Neural progenitor cell (in vitro differentiated cells): ENCODE measurements at regions not wholly inside any gene's neighbourhood (a gene's known extent, or its start where the extent isn't known, plus 50 kb on each side); places are given as distances from the start of the nearest gene placed in this dataset.

ENCODE experiments used
- DNase-seq: peaks from one replicate; pipeline ENCODE4 v3.0.0-alpha.2; 2016; ENCODE audit warnings: low spot score
- H2AFZ ChIP-seq: fragments of 200-600 bp; sonication (generic); replicated peaks from 2 replicates; pipeline ENCODE4 v1.6.1; 2016; ENCODE audit warnings: antibody characterized with exemption
- H3F3A ChIP-seq: fragments of 200-600 bp; sonication (generic); 2 replicates; pipeline ENCODE4 v1.6.1; 2016; ENCODE audit warnings: antibody characterized with exemption, low read depth
- H3K27ac ChIP-seq: fragments of 200-600 bp; sonication (generic); 2 replicates; pipeline ENCODE4 v1.5.1; 2016; ENCODE audit warnings: mild to moderate bottlenecking
- H3K27me3 ChIP-seq: fragments of 200-600 bp; sonication (generic); 2 replicates; pipeline ENCODE4 v1.6.1; 2016; ENCODE audit warnings: mild to moderate bottlenecking, moderate library complexity
- H3K36me3 ChIP-seq: fragments of 200-600 bp; sonication (generic); 2 replicates; pipeline ENCODE4 v1.5.1; 2016
- H3K4me1 ChIP-seq: fragments of 200-600 bp; sonication (generic); 2 replicates; pipeline ENCODE4 v1.6.1; 2016; ENCODE audit warnings: mixed run types
- H3K4me2 ChIP-seq: fragments of 200-600 bp; sonication (generic); 2 replicates; pipeline ENCODE4 v1.6.1; 2016
- H3K4me3 ChIP-seq: fragments of 200-600 bp; sonication (generic); 2 replicates; pipeline ENCODE4 v1.5.1; 2016
- H3K79me2 ChIP-seq: fragments of 200-600 bp; sonication (generic); 2 replicates; pipeline ENCODE4 v1.6.1; 2016; ENCODE audit warnings: low read depth
- H3K9ac ChIP-seq: fragments of 200-600 bp; sonication (generic); 2 replicates; pipeline ENCODE4 v1.6.1; 2016
- H3K9me3 ChIP-seq: fragments of 200-600 bp; sonication (generic); 2 replicates; pipeline ENCODE4 v1.5.1; 2016; ENCODE audit warnings: low read depth
- H4K20me1 ChIP-seq: fragments of 200-600 bp; sonication (generic); 2 replicates; pipeline ENCODE4 v1.6.1; 2016; ENCODE audit warnings: low read depth
- H3K27ac Mint-ChIP-seq: 3 replicates; pipeline ENCODE4 v1.8.0; 2021; ENCODE audit warnings: mixed read lengths
- H3K27me3 Mint-ChIP-seq: 2 replicates; pipeline ENCODE4 v1.8.0; 2022; ENCODE audit warnings: low read depth, mild to moderate bottlenecking, inconsistent platforms, moderate library complexity, mixed read lengths; ENCODE audit not compliant: insufficient read depth
- H3K36me3 Mint-ChIP-seq: 3 replicates; pipeline ENCODE4 v1.8.0; 2021; ENCODE audit warnings: mixed read lengths
- H3K4me1 Mint-ChIP-seq: 3 replicates; pipeline ENCODE4 v1.8.0; 2021; ENCODE audit warnings: mixed read lengths
- H3K4me3 Mint-ChIP-seq: 3 replicates; pipeline ENCODE4 v1.8.0; 2021; ENCODE audit warnings: mild to moderate bottlenecking, moderate library complexity, mixed read lengths
- H3K9me3 Mint-ChIP-seq: 3 replicates; pipeline ENCODE4 v1.8.0; 2020; ENCODE audit warnings: mixed read lengths
- EZH2 ChIP-seq: fragments of 200-600 bp; sonication (generic); IDR thresholded peaks from 2 replicates; pipeline ENCODE4 v1.6.1; 2017; ENCODE audit warnings: antibody characterized with exemption, mild to moderate bottlenecking, moderate library complexity
- EZH2phosphoT487 ChIP-seq: fragments of 200-600 bp; sonication (generic); IDR thresholded peaks from 2 replicates; pipeline ENCODE4 v1.6.1; 2017; ENCODE audit warnings: antibody characterized with exemption
- TF ChIP-seq, protein P1 (sequence below): fragments of 200-600 bp; sonication (generic); IDR thresholded peaks from 2 replicates; pipeline ENCODE4 v1.5.1; 2017; ENCODE audit warnings: antibody characterized with exemption, mild to moderate bottlenecking

DNA sequence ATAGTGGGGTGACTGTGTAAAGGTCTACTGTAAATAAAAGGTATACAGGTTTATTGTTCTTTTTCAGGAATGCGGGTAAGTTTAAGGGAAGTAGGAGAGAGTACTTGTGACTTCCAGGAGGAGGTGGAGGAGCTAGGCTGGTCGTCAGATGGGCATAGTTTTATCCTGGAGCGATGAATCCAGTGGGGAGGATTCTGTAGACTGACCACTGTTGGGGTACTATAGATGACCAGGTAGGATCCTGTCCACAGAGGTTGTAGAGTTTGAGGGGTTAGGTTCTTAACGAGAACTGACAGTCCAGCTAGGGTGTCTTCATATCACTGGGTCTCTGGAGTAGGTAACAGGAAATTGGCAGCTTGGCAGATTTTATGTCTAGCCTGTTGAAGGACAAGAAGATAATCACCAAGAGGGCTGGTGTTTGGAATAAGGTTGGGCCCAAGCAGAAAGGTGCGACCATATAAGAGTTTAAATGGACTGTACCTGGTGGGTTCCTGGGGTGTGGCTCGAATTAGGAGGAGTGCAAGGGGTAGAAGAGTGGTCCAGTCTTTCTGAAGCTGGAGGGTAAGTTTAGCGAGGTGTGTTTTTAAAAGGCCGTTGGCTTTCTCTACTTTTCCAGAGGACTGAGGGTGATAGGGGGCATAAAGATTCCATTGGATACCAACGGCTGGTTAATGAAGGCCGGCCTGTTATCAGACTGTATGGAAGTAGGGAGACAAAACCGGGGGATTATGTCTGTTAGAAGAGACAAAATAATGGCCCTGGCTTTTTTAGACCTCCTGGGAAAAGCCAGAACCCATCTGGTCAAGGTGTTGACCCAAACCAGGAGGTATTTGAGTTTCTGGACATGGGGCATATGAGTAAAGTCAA is 751.3 kb upstream of the ADGRB3 start:
- TF ChIP-seq, protein P1, sequence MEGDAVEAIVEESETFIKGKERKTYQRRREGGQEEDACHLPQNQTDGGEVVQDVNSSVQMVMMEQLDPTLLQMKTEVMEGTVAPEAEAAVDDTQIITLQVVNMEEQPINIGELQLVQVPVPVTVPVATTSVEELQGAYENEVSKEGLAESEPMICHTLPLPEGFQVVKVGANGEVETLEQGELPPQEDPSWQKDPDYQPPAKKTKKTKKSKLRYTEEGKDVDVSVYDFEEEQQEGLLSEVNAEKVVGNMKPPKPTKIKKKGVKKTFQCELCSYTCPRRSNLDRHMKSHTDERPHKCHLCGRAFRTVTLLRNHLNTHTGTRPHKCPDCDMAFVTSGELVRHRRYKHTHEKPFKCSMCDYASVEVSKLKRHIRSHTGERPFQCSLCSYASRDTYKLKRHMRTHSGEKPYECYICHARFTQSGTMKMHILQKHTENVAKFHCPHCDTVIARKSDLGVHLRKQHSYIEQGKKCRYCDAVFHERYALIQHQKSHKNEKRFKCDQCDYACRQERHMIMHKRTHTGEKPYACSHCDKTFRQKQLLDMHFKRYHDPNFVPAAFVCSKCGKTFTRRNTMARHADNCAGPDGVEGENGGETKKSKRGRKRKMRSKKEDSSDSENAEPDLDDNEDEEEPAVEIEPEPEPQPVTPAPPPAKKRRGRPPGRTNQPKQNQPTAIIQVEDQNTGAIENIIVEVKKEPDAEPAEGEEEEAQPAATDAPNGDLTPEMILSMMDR: no peak
- no peaks in the 10 kb centered on the region for H3K36me3 ChIP-seq
- Mint-ChIP-seq H3K4me3 (no peak overlapping the region), H3K4me1 (no peaks in the 10 kb centered on the region), H3K27me3 (peaks cover 4% of the 10 kb centered on the region), H3K27ac (no peak overlapping the region), H3K9me3 (no peaks in the 10 kb centered on the region), H3K36me3 (no peaks in the 10 kb centered on the region)
- H3F3A ChIP-seq: no peaks in the 10 kb centered on the region
- no peaks in the 10 kb centered on the region for H3K27me3 ChIP-seq
- no peaks in the 10 kb centered on the region for H3K79me2 ChIP-seq
- H3K9ac ChIP-seq: no peak overlapping the region
- H3K4me2 ChIP-seq: no peak overlapping the region
- no peak overlapping the region for H3K27ac ChIP-seq
- no peaks in the 10 kb centered on the region for H4K20me1 ChIP-seq
- no peak for DNase-seq
- H3K4me1 ChIP-seq: no peaks in the 10 kb centered on the region
- H3K9me3 ChIP-seq: no peaks in the 10 kb centered on the region
- no peak overlapping the region for H3K4me3 ChIP-seq
- no peak overlapping the region for H2AFZ ChIP-seq

DNA sequence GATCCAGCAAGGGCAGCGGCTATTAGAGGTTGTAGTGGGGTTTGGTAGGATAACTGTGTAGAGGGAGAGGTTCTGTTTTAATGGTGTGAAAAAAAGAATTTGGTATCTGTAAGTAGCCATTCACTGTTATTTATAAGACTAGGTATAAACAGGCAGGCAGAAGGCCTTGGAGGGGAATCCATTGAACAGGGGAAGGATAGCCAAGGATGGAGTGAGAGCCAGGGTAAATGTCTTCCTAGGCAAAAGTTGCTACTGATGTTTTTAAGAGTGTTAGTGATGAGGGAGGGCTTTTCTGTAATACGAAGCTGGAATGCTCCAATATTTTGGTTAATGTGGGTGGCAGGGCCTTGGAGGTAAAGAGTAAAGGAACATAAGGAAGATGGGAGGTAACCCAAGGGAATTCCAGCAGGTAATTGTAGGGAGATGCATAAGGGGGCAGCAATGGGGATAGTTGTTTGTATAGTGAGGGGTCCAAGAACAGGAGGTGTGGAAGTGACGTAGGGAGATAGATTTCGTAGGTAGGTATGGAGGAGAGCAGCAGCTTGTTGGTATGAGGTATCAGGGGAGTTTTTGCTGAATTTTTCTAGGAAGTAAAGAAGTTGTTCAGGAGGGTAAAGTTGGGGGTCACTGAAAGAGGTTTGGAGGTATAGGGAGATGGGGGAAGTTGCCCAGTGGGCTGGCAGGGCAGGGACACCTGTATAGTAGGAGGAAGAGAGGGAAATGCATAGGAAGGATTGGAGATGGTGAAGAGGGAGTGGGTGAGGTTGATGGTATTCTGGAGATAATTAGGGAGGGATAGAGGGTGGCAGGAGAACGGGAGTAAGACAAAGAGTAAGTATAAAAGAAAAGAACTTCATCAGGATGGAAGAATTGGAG is 752.4 kb upstream of the ADGRB3 start:
- Histone ChIP-seq H3K9me3 (no peaks in the 10 kb centered on the region), H3K27ac (no peak overlapping the region), H3K4me1 (no peaks in the 10 kb centered on the region), H3K27me3 (no peaks in the 10 kb centered on the region), H2AFZ (no peak overlapping the region), H3K9ac (no peak overlapping the region), H3K36me3 (no peaks in the 10 kb centered on the region), H3K4me2 (no peak overlapping the region), H3K79me2 (no peaks in the 10 kb centered on the region), H4K20me1 (no peaks in the 10 kb centered on the region), H3K4me3 (no peak overlapping the region), H3F3A (no peaks in the 10 kb centered on the region)
- no peak for TF ChIP-seq EZH2phosphoT487
- no peak for TF ChIP-seq EZH2
- TF ChIP-seq, protein P1: no peak
- Mint-ChIP-seq H3K4me3 (no peak overlapping the region), H3K27ac (no peak overlapping the region), H3K4me1 (no peaks in the 10 kb centered on the region), H3K36me3 (no peaks in the 10 kb centered on the region), H3K9me3 (no peaks in the 10 kb centered on the region), H3K27me3 (peaks cover 3% of the 10 kb centered on the region)
- no peak for DNase-seq

DNA sequence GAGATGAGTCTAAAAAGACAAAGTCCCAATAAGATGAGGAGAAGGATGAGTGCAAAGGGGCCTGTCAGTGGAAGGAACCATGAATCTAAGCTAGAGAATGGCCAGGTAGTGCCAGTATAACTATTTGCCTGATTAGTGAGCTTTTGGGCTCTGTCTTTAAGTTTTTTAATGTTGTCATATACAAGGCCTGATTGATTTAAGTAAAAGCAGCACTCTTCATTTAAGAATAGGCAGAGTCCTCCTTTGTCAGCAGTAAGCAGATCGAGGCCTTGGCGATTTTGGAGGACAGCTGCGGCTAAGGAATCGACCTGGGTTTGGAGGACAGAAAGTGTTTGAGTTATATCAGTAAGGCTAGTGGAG is 753.4 kb upstream of the ADGRB3 start:
- no peaks in the 10 kb centered on the region for H3K79me2 ChIP-seq
- Mint-ChIP-seq H3K36me3 (no peaks in the 10 kb centered on the region), H3K27ac (no peak overlapping the region), H3K4me3 (no peak overlapping the region), H3K9me3 (no peaks in the 10 kb centered on the region), H3K27me3 (no peaks in the 10 kb centered on the region), H3K4me1 (no peaks in the 10 kb centered on the region)
- H3K4me2 ChIP-seq: no peak overlapping the region
- H3K4me3 ChIP-seq: no peak overlapping the region
- DNase-seq: no peak
- TF ChIP-seq EZH2phosphoT487 (no peak), EZH2 (no peak)
- TF ChIP-seq, protein P1: no peak
- H3K27me3 ChIP-seq: no peaks in the 10 kb centered on the region
- H3K36me3 ChIP-seq: no peaks in the 10 kb centered on the region
- H3K4me1 ChIP-seq: no peaks in the 10 kb centered on the region
- no peaks in the 10 kb centered on the region for H3K9me3 ChIP-seq
- H3K9ac ChIP-seq: no peak overlapping the region
- no peaks in the 10 kb centered on the region for H4K20me1 ChIP-seq
- no peak overlapping the region for H2AFZ ChIP-seq
- H3F3A ChIP-seq: no peaks in the 10 kb centered on the region
- no peak overlapping the region for H3K27ac ChIP-seq
